Keratinocyte (primary cell): ENCODE measurements at regions not wholly inside any gene's neighbourhood (a gene's known extent, or its start where the extent isn't known, plus 50 kb on each side); places are given as distances from the start of the nearest gene placed in this dataset.

Source experiments
- DNase-seq: peaks from one replicate; pipeline ENCODE4 v3.0.0-alpha.2; 2011; ENCODE audit warnings: low read depth, missing footprints, low spot score
- FAIRE-seq: peaks from 2 replicates; lab custom pipeline; 2011; peaks lifted over from hg19 to GRCh38; lab: Jason Lieb, UNC
- H2AFZ ChIP-seq: 2 replicates; pipeline ENCODE4 v1.6.0; 2012; ENCODE audit warnings: low read length, control low read depth, inconsistent platforms; ENCODE audit not compliant: control insufficient read depth
- H3K27ac ChIP-seq: 2 replicates; pipeline ENCODE4 v1.5.1; 2011; ENCODE audit warnings: low read length; ENCODE audit not compliant: control insufficient read depth, insufficient read depth
- H3K27me3 ChIP-seq: 3 replicates; pipeline ENCODE4 v1.6.0; 2011; ENCODE audit warnings: low read length; ENCODE audit not compliant: control insufficient read depth, insufficient read depth; ENCODE audit errors: extremely low read depth
- H3K36me3 ChIP-seq, 2 experiments: 2 replicates in 1 of 2; 3 replicates in 1 of 2; pipeline ENCODE4 v1.5.1; 2011; ENCODE audit warnings: low read length in 2 of 2, mild to moderate bottlenecking in 1 of 2; ENCODE audit not compliant: control insufficient read depth in 2 of 2, insufficient read depth in 2 of 2; ENCODE audit errors: extremely low read depth in 1 of 2
- H3K4me1 ChIP-seq: 3 replicates; pipeline ENCODE4 v1.5.1; 2011; ENCODE audit warnings: low read length; ENCODE audit not compliant: control insufficient read depth, insufficient read depth; ENCODE audit errors: extremely low read depth
- H3K4me2 ChIP-seq: 3 replicates; pipeline ENCODE4 v1.6.0; 2011; ENCODE audit warnings: low read depth, low read length; ENCODE audit not compliant: control insufficient read depth, insufficient read depth; ENCODE audit errors: extremely low read depth
- H3K4me3 ChIP-seq, 3 experiments: fragments of 200-600 bp in 1 of 3; sonication (generic) in 1 of 3; 2 replicates in 2 of 3; 3 replicates in 1 of 3; pipeline ENCODE4 v1.5.1; 2011 to 2016; ENCODE audit warnings: low read length in 3 of 3, mild to moderate bottlenecking in 3 of 3, control low read depth in 2 of 3, inconsistent platforms in 1 of 3, low read depth in 1 of 3, mixed read lengths in 1 of 3, mixed run types in 1 of 3, moderate library complexity in 1 of 3; ENCODE audit not compliant: control insufficient read depth in 2 of 3, insufficient read depth in 2 of 3; ENCODE audit errors: extremely low read depth in 1 of 3
- H3K79me2 ChIP-seq: 2 replicates; pipeline ENCODE4 v1.6.0; 2012; ENCODE audit warnings: low read length; ENCODE audit not compliant: control insufficient read depth, insufficient read depth
- H3K9ac ChIP-seq: 3 replicates; pipeline ENCODE4 v1.6.0; 2011; ENCODE audit warnings: low read length; ENCODE audit not compliant: control insufficient read depth, insufficient read depth; ENCODE audit errors: extremely low read depth
- H3K9me1 ChIP-seq: 3 replicates; pipeline ENCODE4 v1.6.0; 2011; ENCODE audit warnings: low read length; ENCODE audit not compliant: control insufficient read depth, insufficient read depth; ENCODE audit errors: extremely low read depth
- H3K9me3 ChIP-seq: 2 replicates; pipeline ENCODE4 v1.5.1; 2012; ENCODE audit warnings: low read depth, low read length; ENCODE audit not compliant: control insufficient read depth
- H4K20me1 ChIP-seq: 3 replicates; pipeline ENCODE4 v1.6.0; 2011; ENCODE audit warnings: low read length; ENCODE audit not compliant: control insufficient read depth, insufficient read depth; ENCODE audit errors: extremely low read depth
- CTCF ChIP-seq, 3 experiments: IDR thresholded peaks in 1 of 3; conservative IDR thresholded peaks in 1 of 3; optimal IDR thresholded peaks in 1 of 3; 2 replicates in 2 of 3; 3 replicates in 1 of 3; pipeline versions ENCODE3 to v1.5.1; 2011; ENCODE audit warnings: low read length in 3 of 3, mild to moderate bottlenecking in 3 of 3, moderate library complexity in 2 of 3, control low read depth in 1 of 3, inconsistent platforms in 1 of 3; ENCODE audit not compliant: insufficient read depth in 2 of 3; ENCODE audit errors: extremely low read depth in 1 of 3
- EZH2 ChIP-seq: IDR thresholded peaks from one replicate; pipeline ENCODE4 v1.6.1; 2012; ENCODE audit warnings: inconsistent platforms, mild to moderate bottlenecking, low read length, moderate library complexity
- dilution Hi-C: fragments of 300-500 bp; cut with MboI; formaldehyde crosslinking; loops from one replicate; pipeline ENCODE4 v1.7.0; 2020; ENCODE audit warnings: low sequenced_read_pairs; ENCODE audit not compliant: extremely low pct_ligation_motif_present

GRCh38 chr10:6871128-6871527 lies 291.1 kb upstream of the PRKCQ start:
- no peaks in the 10 kb centered on the region for H3K27me3 ChIP-seq
- DNase-seq, result no peak
- no peak overlapping the region for H3K4me3 ChIP-seq
- dilution Hi-C loops, result no loop called here
- no peaks in the 10 kb centered on the region for H4K20me1 ChIP-seq
- H3K79me2 ChIP-seq, result no peaks in the 10 kb centered on the region
- no peak overlapping the region for H3K27ac ChIP-seq
- no peak overlapping the region for H3K4me2 ChIP-seq
- no peak overlapping the region for H3K9ac ChIP-seq
- H3K4me1 ChIP-seq, result no peaks in the 10 kb centered on the region
- H3K9me3 ChIP-seq, result no peaks in the 10 kb centered on the region
- TF ChIP-seq CTCF (optimal IDR thresholded peaks at IDR 0.05 in 1 of 3, IDR thresholded peaks at IDR 0.05 in 1 of 3, conservative IDR thresholded peaks at IDR 0.05 in 1 of 3; ENCODE audit: extremely low read depth in 1 of 3, insufficient read depth in 2 of 3, low read length in 3 of 3) (no peak), EZH2 (no peak)
- no peaks in the 10 kb centered on the region for H3K9me1 ChIP-seq
- FAIRE-seq, result no peak
- H3K36me3 ChIP-seq, result no peaks in the 10 kb centered on the region
- H2AFZ ChIP-seq, result no peak overlapping the region

- FAIRE-seq (no peak), DNase-seq (no peak)
- no peak overlapping the region for H2AFZ ChIP-seq
- H3K36me3 ChIP-seq, result no peaks in the 10 kb centered on the region
- dilution Hi-C loops, result no loop called here
- no peak overlapping the region for H3K27ac ChIP-seq
- no peak overlapping the region for H3K4me3 ChIP-seq
- no peaks in the 10 kb centered on the region for H3K79me2 ChIP-seq
- H3K9ac ChIP-seq, result no peak overlapping the region
- no peak overlapping the region for H3K4me2 ChIP-seq
- H3K9me3 ChIP-seq, result no peaks in the 10 kb centered on the region
- no peaks in the 10 kb centered on the region for H3K27me3 ChIP-seq
- no peaks in the 10 kb centered on the region for H3K4me1 ChIP-seq
- no peaks in the 10 kb centered on the region for H4K20me1 ChIP-seq
- H3K9me1 ChIP-seq, result no peaks in the 10 kb centered on the region
- no peak for TF ChIP-seq CTCF (optimal IDR thresholded peaks at IDR 0.05 in 1 of 3, IDR thresholded peaks at IDR 0.05 in 1 of 3, conservative IDR thresholded peaks at IDR 0.05 in 1 of 3; ENCODE audit: extremely low read depth in 1 of 3, insufficient read depth in 2 of 3, low read length in 3 of 3)
- no peak for TF ChIP-seq EZH2
Observed at GRCh38 chr10:6868036-6868725, 288.1 kb upstream of the PRKCQ start.
